GM21619 (cell line): ENCODE measurements at regions not wholly inside any gene's neighbourhood (a gene's known extent, or its start where the extent isn't known, plus 50 kb on each side); places are given as distances from the start of the nearest gene placed in this dataset.
"Not testable (repeated sequence)": the region's sequence is repeated elsewhere in the genome, so short reads cannot be mapped to it uniquely, and the experiment has no call there.

Experiments used
- ATAC-seq: cut with Tn5 transposase; IDR thresholded peaks from one replicate; pipeline ENCODE4 v1.9.1; 2021; ENCODE audit not compliant: unreplicated experiment

GRCh38 chr9:30140407-30140806 is 2244.0 kb upstream of the ACO1 start:
- ATAC-seq: no peak

DNA sequence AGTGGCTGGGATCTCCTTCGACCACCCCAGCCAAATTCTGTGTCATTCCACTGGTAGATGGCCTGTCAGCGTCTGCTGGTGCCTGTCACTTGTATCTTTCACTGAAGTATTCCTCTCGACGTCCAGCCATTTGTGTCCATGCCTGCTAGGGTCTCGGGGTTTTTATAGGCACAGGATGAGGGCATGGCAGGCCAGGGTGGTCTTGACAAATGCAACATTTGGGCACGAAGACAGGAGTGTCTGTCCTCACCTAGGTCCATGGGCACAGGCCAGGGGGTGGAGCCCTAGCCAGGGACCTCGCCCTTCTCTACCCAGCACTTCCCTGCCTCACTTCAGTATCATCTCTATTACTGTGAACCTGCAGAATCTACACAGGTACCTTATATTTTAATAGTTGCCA is 2223.9 kb upstream of the ACO1 start:
- ATAC-seq: no peak

- no peak for ATAC-seq
Observed at GRCh38 chr9:30172206-30172605, 2212.2 kb upstream of the ACO1 start.

- ATAC-seq: no peak
Observed at GRCh38 chr9:30178610-30179009, 2205.8 kb upstream of the ACO1 start.

DNA sequence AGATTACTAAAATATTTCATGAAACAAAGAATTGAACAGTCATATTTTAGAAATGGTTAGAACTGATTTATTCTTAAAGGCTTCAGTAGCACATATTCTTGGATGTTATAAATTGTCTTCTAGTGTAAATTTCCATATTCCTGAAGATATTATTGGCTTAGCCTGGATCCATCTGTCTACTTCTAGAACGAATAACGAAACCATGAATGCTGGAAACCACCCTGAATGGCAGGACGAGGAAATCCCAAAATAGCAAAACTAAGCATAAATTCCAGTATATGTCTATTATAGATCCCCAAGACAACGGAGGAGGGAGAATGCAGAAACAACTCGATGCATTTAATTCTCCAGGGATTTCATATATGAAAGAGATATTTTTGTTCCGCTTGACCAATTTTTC is 2191.0 kb upstream of the ACO1 start:
- ATAC-seq: no peak

- ATAC-seq: no peak
Observed at GRCh38 chr9:30196941-30197340, 2187.5 kb upstream of the ACO1 start.

DNA sequence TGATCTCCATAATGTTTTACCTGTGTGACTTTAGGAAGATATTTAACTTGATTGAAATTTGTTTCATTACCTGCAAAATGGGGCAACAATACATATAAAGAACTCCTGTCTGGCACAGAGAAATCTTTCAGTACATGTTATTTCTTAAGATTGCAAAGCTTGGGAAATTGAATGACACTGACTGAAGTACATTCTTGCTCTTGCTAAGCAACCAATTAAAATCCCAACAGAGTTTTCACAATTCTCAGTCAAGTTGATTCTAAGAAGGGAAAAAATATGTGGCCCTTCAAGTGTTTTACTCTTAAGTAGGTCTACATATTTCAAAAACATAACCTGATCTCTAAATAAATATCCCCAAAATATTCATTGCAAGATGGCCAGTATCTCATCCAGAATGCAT is 2187.0 kb upstream of the ACO1 start:
- ATAC-seq: no peak

DNA sequence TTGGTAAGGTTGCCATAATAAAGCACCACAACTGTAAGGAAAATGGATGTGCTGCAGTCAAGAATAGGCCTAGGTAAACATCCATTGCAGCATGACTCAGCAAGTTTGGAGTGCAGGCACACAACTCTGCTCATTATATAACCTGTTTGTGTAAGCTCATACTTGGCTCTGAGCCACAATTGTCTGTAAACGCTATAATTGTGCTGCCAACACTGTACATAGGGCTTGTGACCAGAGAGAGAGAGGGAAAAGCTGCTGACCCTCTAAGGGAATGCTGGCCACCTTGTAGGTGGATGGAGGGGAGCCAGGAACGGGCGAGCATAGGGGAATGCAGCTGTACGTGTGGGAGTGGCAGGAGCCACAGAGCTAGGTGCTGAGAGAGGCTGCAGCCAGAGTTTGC is 2186.5 kb upstream of the ACO1 start:
- no peak for ATAC-seq

DNA sequence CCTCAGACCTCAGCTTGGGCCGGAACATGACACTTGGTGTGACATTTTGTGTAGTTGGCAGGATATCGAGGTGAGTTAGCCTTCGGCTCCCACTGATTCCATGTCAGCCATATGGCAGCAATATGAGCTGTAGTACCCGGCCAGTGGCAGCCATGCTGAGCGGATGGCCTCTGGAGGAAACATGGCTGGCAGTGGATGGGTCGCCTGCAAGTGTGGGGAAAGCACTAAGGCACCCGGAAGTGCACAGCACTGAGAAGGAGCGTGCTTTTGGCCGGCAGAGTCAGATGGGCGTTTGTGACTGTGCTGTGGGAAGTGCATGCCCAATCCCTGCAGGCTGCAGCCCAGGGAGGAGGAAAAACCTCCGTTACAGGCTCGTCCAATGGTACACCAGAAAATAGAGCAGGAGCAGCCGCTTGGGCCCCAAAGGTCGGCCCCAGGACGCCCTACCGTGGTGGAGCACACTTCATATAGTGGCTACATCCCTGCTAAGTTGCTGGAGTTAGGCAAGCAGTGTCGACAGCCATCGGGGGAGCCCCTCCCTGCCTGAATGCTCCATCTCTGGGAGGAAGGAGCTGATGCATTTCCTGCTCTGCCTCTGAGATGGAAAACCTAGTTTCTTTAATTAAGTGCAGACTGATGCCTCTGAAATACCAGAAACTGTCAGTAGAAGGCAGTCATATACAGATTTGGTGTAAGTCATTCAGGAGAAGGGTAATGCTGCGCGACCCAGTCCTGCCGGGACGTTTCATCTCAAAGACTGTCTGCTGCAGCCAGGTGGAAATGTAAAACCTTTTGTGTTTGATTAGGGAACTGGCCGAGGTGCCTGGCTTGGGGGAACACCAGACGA is 2185.8 kb upstream of the ACO1 start:
- no peak for ATAC-seq

- ATAC-seq: no peak
Observed at GRCh38 chr9:30201024-30201423, 2183.4 kb upstream of the ACO1 start.

DNA sequence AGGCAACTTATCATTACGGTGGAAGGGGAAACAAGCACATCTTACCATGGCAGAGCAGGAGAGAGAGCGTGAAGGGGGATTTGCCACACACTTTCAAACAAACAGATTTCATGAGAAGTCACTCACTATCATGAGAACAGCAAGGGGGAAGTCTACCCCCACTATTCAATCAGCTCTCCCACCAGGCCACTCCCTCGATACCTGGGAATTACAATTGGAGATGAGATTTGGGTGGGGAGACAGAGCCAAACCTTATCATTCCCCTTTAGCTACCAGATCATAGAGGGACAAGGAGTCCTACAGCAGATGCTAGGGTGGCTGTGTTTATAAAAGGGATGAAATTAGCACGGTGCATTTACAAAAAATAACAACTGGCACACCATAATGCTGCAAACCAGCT is 2149.4 kb upstream of the ACO1 start:
- ATAC-seq: no peak

- ATAC-seq: no peak
Observed at GRCh38 chr9:30235564-30235963, 2148.9 kb upstream of the ACO1 start.

- ATAC-seq: no peak
Observed at GRCh38 chr9:30239878-30240277, 2144.6 kb upstream of the ACO1 start.

DNA sequence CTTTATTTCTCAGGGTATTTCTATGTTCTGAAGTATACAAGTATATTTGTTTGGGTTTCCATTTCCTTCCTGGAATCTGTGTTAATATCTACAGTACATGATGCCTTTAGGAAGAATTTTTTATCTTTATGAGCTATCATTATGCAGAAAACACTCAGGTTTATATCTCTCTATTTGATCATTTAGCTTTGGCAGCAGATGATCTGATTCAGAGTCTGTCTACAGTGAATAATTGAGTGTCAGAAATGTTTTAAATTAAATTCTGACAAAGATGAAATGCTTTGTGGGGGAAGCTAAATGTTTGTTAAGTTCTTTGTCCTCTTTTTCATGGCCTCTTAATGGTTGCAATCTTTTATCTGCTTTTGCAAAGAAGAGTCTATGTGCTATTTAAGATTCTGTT is 2141.0 kb upstream of the ACO1 start:
- no peak for ATAC-seq

- no peak for ATAC-seq
Observed at GRCh38 chr9:30244877-30245276, 2139.6 kb upstream of the ACO1 start.

- ATAC-seq: no peak
Observed at GRCh38 chr9:30250872-30251271, 2133.6 kb upstream of the ACO1 start.

DNA sequence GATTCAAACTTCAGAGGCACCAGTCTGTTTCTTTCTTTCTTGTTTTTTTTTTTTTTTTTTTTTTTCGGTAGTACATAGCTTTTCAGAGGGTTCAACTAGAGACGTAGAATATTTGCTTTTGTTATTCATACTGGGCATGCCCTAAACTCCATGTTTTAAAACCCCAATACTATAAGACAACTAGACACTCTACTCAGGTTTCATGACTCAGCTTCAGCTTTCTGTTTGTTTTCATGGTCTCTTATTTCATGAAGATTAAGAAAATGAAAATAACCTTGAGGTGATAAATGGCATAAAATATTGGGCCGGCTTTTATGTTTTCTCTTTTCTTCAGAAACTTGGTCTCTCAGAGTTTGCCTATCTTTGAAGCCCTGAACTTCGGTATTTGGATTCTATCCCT is 2126.3 kb upstream of the ACO1 start:
- no peak for ATAC-seq

- ATAC-seq: peak; percentile 50
Observed at GRCh38 chr9:30280229-30280900, 2104.1 kb upstream of the ACO1 start.

DNA sequence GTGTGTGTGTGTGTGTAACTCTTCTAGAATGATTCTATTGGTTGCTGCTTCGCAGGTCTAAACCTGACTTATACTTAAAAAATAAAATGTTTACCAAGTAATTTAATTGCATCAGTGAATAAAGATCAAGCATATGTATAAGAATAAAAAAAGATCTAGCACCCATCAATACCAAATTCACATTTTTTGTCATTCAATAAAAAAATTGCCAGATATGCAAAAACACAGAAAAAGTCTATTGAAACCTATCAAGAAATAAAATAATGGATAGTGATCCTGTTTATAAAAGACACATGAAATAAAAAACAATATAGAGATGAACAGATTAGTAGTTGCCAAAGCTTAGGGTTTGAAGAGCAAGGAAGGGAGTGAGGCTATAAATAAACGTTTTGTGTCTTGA is 2095.0 kb upstream of the ACO1 start:
- ATAC-seq: no peak

GRCh38 chr9:30292026-30292425 is 2092.4 kb upstream of the ACO1 start:
- not testable (repeated sequence) for ATAC-seq

GRCh38 chr9:30293231-30293630 is 2091.2 kb upstream of the ACO1 start:
- ATAC-seq: no peak

GRCh38 chr9:30299126-30299780 is 2085.2 kb upstream of the ACO1 start:
- ATAC-seq: no peak
